GM10248 (cell line): ENCODE measurements at regions not wholly inside any gene's neighbourhood (a gene's known extent, or its start where the extent isn't known, plus 50 kb on each side); places are given as distances from the start of the nearest gene placed in this dataset.

Experiments used
- CTCF ChIA-PET: fragments of 300-600 bp; sonication (Branson Sonifier 250); formaldehyde crosslinking; extraction: SDS; loops from one replicate; lab custom pipeline; 2021; ENCODE audit warnings: antibody characterized with exemption; lab: Yijun Ruan, JAX
- POLR2A ChIA-PET: fragments of 350-650 bp; sonication (Branson Sonifier 250); formaldehyde crosslinking; extraction: SDS; loops from one replicate; lab custom pipeline; 2020; ENCODE audit warnings: antibody characterized with exemption; lab: Yijun Ruan, JAX
- DNase-seq: peaks from one replicate; pipeline ENCODE4 v3.0.0; 2012; ENCODE audit errors: extremely low spot score
- TF ChIP-seq, protein P1 (sequence below): IDR thresholded peaks from 2 replicates; pipeline ENCODE4 v1.5.1; 2012; ENCODE audit warnings: mild to moderate bottlenecking, low read depth; ENCODE audit errors: extremely low read depth, missing control alignments, control extremely low read depth

DNA sequence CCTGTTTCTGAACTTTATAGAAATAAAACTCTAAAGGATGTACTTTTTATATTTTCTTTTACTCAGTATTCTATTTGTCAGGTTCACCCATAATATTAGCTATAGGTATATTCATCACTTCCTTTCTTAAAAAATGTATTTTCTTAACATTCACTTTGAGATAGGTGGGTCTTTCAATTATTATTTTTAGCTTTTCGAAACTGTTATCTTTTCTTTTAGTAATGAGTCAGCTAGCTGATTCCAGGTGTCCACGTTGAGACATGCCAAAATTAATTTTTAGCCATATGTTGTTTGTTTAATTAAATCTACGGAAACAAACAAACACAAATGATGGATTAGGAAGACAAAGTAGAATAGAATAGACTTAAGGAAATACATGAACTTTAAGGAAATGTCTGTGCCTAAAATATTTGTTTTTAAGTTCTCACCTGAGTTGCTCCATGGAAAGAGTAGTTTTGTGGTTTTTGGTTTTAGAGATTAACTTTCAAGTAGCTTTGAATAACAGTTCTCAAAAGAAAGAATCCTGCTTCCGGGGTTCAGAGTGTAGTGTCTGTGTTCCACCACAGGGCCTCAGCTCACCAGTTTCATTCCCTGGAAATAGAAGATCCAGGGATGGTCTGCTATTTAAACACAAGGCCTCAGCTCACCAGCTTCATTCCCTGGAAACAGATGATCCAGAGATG lies 435.0 kb downstream of the HAO1 start:
- TF ChIP-seq, protein P1, sequence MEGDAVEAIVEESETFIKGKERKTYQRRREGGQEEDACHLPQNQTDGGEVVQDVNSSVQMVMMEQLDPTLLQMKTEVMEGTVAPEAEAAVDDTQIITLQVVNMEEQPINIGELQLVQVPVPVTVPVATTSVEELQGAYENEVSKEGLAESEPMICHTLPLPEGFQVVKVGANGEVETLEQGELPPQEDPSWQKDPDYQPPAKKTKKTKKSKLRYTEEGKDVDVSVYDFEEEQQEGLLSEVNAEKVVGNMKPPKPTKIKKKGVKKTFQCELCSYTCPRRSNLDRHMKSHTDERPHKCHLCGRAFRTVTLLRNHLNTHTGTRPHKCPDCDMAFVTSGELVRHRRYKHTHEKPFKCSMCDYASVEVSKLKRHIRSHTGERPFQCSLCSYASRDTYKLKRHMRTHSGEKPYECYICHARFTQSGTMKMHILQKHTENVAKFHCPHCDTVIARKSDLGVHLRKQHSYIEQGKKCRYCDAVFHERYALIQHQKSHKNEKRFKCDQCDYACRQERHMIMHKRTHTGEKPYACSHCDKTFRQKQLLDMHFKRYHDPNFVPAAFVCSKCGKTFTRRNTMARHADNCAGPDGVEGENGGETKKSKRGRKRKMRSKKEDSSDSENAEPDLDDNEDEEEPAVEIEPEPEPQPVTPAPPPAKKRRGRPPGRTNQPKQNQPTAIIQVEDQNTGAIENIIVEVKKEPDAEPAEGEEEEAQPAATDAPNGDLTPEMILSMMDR: no peak
- DNase-seq: no peak
- ChIA-PET CTCF (interaction anchor here (2.7 kb wide), 1 partner anchor 33 kb away, joined by 7 read pairs; no protein-coding TSS in a partner anchor), POLR2A (no interaction called here)

DNA sequence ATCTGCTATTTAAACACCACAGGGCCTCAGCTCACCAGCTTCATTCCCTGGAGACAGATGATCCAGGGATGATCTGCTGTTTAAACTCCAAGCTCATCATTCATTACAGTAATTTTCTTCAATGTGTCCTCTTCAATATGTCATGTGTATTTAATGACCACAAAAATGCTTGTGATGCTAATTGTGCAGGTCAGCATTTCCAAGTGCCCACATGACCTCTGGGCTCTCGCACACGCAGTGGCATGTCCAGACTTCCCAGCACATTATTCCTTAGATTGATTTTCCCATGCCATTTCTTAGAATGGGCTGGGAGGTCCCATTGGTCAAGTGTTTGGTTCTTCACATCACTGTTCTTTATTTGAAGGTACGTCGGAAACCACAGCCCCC lies 434.4 kb downstream of the HAO1 start:
- POLR2A ChIA-PET: no interaction called here
- CTCF ChIA-PET: interaction anchor here (1.2 to 2.7 kb wide), 2 partner anchors 19 to 33 kb away, joined by 3 to 7 read pairs; no protein-coding TSS in a partner anchor
- no peak for DNase-seq
- TF ChIP-seq, protein P1: no peak

DNA sequence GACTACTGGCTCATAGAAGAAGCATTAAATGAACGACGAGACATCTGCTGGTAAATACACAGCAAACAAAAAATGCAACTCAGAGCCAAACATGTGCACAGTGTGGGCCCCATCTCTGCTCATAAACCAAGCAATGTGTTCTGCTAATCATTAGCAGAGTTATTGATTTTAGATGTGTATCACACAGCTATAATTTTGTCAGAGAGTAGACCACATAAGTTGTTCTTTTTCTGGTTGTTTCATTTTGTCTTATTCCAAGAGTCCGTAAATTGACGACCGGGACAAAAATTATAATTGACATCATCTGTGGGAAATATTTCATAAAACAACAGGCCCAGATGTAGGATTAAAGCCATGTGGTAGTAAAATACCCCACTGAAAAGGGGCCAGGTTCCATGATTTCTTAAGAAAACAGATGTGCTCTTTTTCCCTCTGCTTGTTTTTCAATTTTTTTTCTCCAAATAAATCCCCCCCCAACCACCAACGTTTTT lies 423.6 kb downstream of the HAO1 start:
- ChIA-PET CTCF (no interaction called here), POLR2A (no interaction called here)
- no peak for DNase-seq
- TF ChIP-seq, protein P1: no peak

DNA sequence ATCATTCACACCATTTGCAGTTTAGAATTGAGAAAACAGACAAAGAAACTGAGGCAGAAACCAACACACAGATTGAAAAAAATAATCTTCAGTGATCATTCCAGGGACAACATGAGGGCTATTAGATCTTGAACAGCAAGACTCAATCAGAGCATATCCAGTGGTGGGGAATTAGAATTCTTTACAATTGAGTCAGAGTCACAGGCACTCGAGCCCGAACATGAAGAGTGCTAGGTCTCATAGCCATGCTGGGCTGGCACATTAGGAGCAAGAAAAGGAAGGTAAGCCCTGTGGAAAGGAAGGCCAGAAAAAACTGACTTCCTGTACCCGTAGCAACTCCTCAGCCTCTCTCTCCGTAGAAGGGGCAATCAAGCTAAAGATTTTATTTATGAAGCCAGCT lies 419.9 kb downstream of the HAO1 start:
- ChIA-PET POLR2A (no interaction called here), CTCF (interaction anchor here (1.0 kb wide), 1 partner anchor 18 kb away, joined by 3 read pairs; no protein-coding TSS in a partner anchor)
- TF ChIP-seq, protein P1: no peak
- no peak for DNase-seq

DNA sequence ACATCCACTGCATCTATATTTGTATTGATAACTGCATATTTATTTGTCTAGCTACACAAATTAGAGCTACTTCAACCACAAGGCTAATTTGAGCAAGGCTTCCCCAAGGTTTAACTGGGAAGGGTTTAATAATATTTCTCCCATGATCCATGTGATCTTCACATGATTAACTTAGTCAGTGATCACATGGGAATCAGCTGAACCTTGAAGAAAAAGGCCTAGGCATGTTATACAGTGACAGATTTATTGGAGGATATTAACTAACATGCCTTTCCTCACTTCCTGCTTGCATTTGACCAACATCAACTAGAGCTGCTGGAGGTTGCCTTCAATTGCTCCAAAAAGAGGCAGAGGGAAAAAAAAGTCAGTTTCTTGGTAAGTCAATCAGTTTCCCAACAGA lies 417.0 kb downstream of the HAO1 start:
- TF ChIP-seq, protein P1: no peak
- POLR2A ChIA-PET: no interaction called here
- CTCF ChIA-PET: no interaction called here
- DNase-seq: no peak

DNA sequence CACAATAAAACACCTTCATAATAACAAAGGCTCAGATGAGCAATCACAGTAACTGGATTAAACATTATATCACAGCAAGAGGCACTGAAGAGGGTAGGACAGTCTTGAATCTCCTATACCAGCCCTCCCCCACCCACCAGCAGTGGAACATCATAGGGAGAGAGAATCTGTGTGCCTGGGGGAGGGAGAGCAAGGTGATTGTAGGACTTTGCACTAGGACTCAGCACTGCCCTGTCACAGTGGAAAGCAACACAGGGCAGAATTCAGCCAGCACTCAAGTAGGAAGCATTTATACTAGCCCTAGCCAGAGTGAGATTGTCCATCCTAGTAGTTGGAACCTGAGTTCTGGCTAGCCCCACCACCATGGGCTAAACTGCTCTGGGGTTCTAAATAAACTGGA lies 400.2 kb downstream of the HAO1 start:
- DNase-seq: no peak
- TF ChIP-seq, protein P1: no peak
- ChIA-PET CTCF (no interaction called here), POLR2A (no interaction called here)
